K562 (cell line): ENCODE measurements at regions not wholly inside any gene's neighbourhood (a gene's known extent, or its start where the extent isn't known, plus 50 kb on each side); places are given as distances from the start of the nearest gene placed in this dataset.

Experiments
- ATAC-seq: fragments of 200-7000 bp; cut with Tn5 transposase; 3 replicates; pipeline ENCODE4 v1.9.1; 2020; ENCODE audit warnings: moderate library complexity
- BruUV-seq: library from RNA; stranded (reverse); fragments of 400-500 nt; replicated peaks from 2 replicates; lab custom pipeline; 2021; lab: Mats Ljungman, UMichigan
- CTCF ChIA-PET: fragments of 300-600 bp; formaldehyde crosslinking; extraction: SDS; loops from one replicate; lab custom pipeline; 2021; ENCODE audit warnings: low intra/inter-chr PET ratio; lab: Yijun Ruan, JAX
- POLR2A ChIA-PET: fragments of 300-600, 350-650 bp; sonication (Branson Sonifier 250); formaldehyde crosslinking; extraction: SDS; loops from one replicate; lab custom pipeline; 2021; ENCODE audit warnings: antibody characterized with exemption, inconsistent platforms; lab: Yijun Ruan, JAX
- DNase-seq, 4 experiments: peaks; one replicate each; pipeline versions ENCODE4 v3.0.0 to v3.0.0-alpha.2; 2011 to 2018; ENCODE audit warnings: low spot score in 3 of 4, mixed read lengths in 3 of 4; ENCODE audit errors: extremely low read depth in 1 of 4
- FAIRE-seq: peaks from 2 replicates; lab custom pipeline; 2011; peaks lifted over from hg19 to GRCh38; lab: Jason Lieb, UNC
- H2AFZ ChIP-seq: 2 replicates; pipeline ENCODE4 v1.6.0; 2011; ENCODE audit warnings: low read depth, low read length, control low read depth, inconsistent platforms
- H3K27ac ChIP-seq: fragments of 200-600 bp; 3 replicates; pipeline ENCODE4 v1.8.0; 2011; ENCODE audit warnings: low read depth, mild to moderate bottlenecking, control low read depth, inconsistent platforms, low read length, moderate library complexity, mixed read lengths; ENCODE audit errors: extremely low read depth
- H3K27me3 ChIP-seq, 2 experiments: fragments of 300-600 bp in 1 of 2; 2 replicates in 1 of 2; 3 replicates in 1 of 2; pipeline versions ENCODE4 v1.6.0 to v1.8.0; 2011; ENCODE audit warnings: inconsistent platforms in 2 of 2, low read length in 2 of 2, mild to moderate bottlenecking in 1 of 2, mixed read lengths in 1 of 2, moderate library complexity in 1 of 2; ENCODE audit not compliant: control insufficient read depth in 2 of 2, insufficient read depth in 2 of 2
- H3K36me3 ChIP-seq: fragments of 300-600 bp; 3 replicates; pipeline ENCODE4 v1.8.0; 2011; ENCODE audit warnings: mild to moderate bottlenecking, low read length, inconsistent platforms; ENCODE audit not compliant: control insufficient read depth, insufficient read depth
- H3K4me1 ChIP-seq, 2 experiments: fragments of 200-600 bp in 1 of 2; replicated peaks in 1 of 2; 2 replicates in 1 of 2; 3 replicates in 1 of 2; pipeline versions ENCODE4 v1.5.1 to v1.8.0; 2011; ENCODE audit warnings: inconsistent platforms in 2 of 2, low read length in 2 of 2, mild to moderate bottlenecking in 1 of 2, mixed read lengths in 1 of 2, moderate library complexity in 1 of 2; ENCODE audit not compliant: control insufficient read depth in 2 of 2, insufficient read depth in 2 of 2
- H3K4me2 ChIP-seq: 2 replicates; pipeline ENCODE4 v1.6.1; 2011; ENCODE audit warnings: low read length, control low read depth, inconsistent platforms, mixed read lengths; ENCODE audit not compliant: insufficient read depth
- H3K4me3 ChIP-seq: fragments of 200-600 bp; sonication (generic), shearing (Covaris generic); 2 replicates; pipeline ENCODE4 v1.5.1; 2016; ENCODE audit warnings: control low read depth, inconsistent platforms
- H3K79me2 ChIP-seq: fragments of 200-600 bp; 3 replicates; pipeline ENCODE4 v1.8.0; 2011; ENCODE audit warnings: low read length, inconsistent platforms; ENCODE audit not compliant: control insufficient read depth, insufficient read depth
- H3K9ac ChIP-seq, 2 experiments: 2 replicates each; pipeline versions ENCODE4 v1.6.0 to v1.6.1; 2011; ENCODE audit warnings: low read depth in 2 of 2, low read length in 2 of 2, control low read depth in 1 of 2, inconsistent platforms in 1 of 2, mild to moderate bottlenecking in 1 of 2, mixed read lengths in 1 of 2; ENCODE audit not compliant: insufficient read depth in 1 of 2
- H3K9me1 ChIP-seq: one replicate; pipeline ENCODE4 v1.6.0; 2011; ENCODE audit warnings: inconsistent platforms, mild to moderate bottlenecking, low read length, moderate library complexity; ENCODE audit not compliant: control insufficient read depth, insufficient read depth
- H3K9me3 ChIP-seq: replicated peaks from 2 replicates; pipeline ENCODE4 v1.5.1; 2011; ENCODE audit warnings: low read depth, low read length, inconsistent platforms; ENCODE audit not compliant: control insufficient read depth, insufficient read depth
- H4K20me1 ChIP-seq: replicated peaks from 2 replicates; pipeline ENCODE4 v1.6.1; 2011; ENCODE audit warnings: low read length, inconsistent platforms, mixed read lengths; ENCODE audit not compliant: control insufficient read depth, insufficient read depth
- BHLHE40 ChIP-seq: IDR thresholded peaks from 2 replicates; pipeline ENCODE4 v1.6.1; 2011; ENCODE audit warnings: low read length, improper control_type of control experiment
- BMI1 ChIP-seq: fragments of 150-350 bp; IDR thresholded peaks from 2 replicates; pipeline ENCODE4 v1.6.1; 2014; ENCODE audit warnings: low read length
- ELK3 ChIP-seq: fragments of 450-650 bp; formaldehyde crosslinking; IDR thresholded peaks from 2 replicates; pipeline ENCODE4 v1.4.0; 2020; ENCODE audit warnings: mild to moderate bottlenecking
- ZBTB5 ChIP-seq: fragments of 450-650 bp; IDR thresholded peaks from 2 replicates; pipeline ENCODE4 v1.6.1; 2017; ENCODE audit warnings: antibody characterized with exemption
- ZBTB8A ChIP-seq: fragments of 450-650 bp; IDR thresholded peaks from 2 replicates; pipeline ENCODE4 v1.6.1; 2018; ENCODE audit warnings: mild to moderate bottlenecking, moderate library complexity; ENCODE audit not compliant: partially characterized antibody
- ZNF124 ChIP-seq: sonication (generic); formaldehyde crosslinking; IDR thresholded peaks from 2 replicates; pipeline ENCODE4 v1.8.1; 2022; ENCODE audit warnings: missing genetic modification reagents
- ZNF280B ChIP-seq: fragments of 250-450 bp; sonication (Bioruptor Pico); IDR thresholded peaks from 2 replicates; pipeline ENCODE4 v1.5.1; 2021; ENCODE audit warnings: mild to moderate bottlenecking
- WGBS: fragments of 100-300 bp; shearing (Covaris generic); methylation state at CpG from one replicate; pipeline ENCODE4 v1.1.6; 2016; ENCODE audit warnings: low coverage, mixed read lengths; ENCODE audit not compliant: insufficient coverage; ENCODE audit errors: missing lambda C conversion rate; 5-methylcytosine and 5-hydroxymethylcytosine counted together
- in situ Hi-C: fragments of 300-500 bp; cut with MboI; formaldehyde crosslinking; loops from 4 replicates; pipeline ENCODE4 v1.15.0; 2018; ENCODE audit warnings: inconsistent platforms, mixed read lengths
- intact Hi-C: fragments of 100-400 bp; cut with micrococcal nuclease; formaldehyde crosslinking; loops from 2 replicates; pipeline ENCODE4 v1.14.2; 2022

- 0% methylated on average over 13 of the region's 14 CpGs for WGBS
These were observed 147.3 kb downstream of the DLL1 start for GRCh38 chr6:170143401-170144150.

More at GRCh38 chr6:170143401-170144150, 147.3 kb downstream of the DLL1 start:
- POLR2A ChIA-PET: no interaction called here
- no peaks in the 10 kb centered on the region; the same call in 1 of the 2 replicates for H4K20me1 ChIP-seq
- no peak for FAIRE-seq
- BruUV-seq: no TSS peak
- no peak overlapping the region for H3K27ac ChIP-seq
- peaks cover 0 to 7% of the 10 kb centered on the region in 2 experiments; a peak in 2 of 5 replicates for H3K4me1 ChIP-seq
- H3K4me2 ChIP-seq: no peak overlapping the region
- no peak for DNase-seq
- H3K4me3 ChIP-seq: no peak overlapping the region
- H3K9ac ChIP-seq: no peak overlapping the region
- no peak for TF ChIP-seq BHLHE40
- no peak for TF ChIP-seq BMI1
- TF ChIP-seq ELK3 (CRISPR knock-in tag): no peak
- no peak for TF ChIP-seq ZBTB5
- TF ChIP-seq ZNF280B (CRISPR knock-in tag): no peak
- no peak for TF ChIP-seq ZBTB8A
- no peak for TF ChIP-seq ZNF124
- H3K36me3 ChIP-seq: no peaks in the 10 kb centered on the region
- H3K9me3 ChIP-seq: 0 out of 2 replicates have a peak, but pooled peaks cover 3% of the 10 kb centered on the region
- H2AFZ ChIP-seq: no peak overlapping the region
- no peaks in the 10 kb centered on the region for H3K79me2 ChIP-seq
- intact Hi-C loops: no loop called here
- in situ Hi-C loops: no loop called here
- peaks cover 3 to 46% of the 10 kb centered on the region in 2 experiments; a peak in 3 of 5 replicates for H3K27me3 ChIP-seq
- CTCF ChIA-PET: no interaction called here
- no peak for ATAC-seq
- H3K9me1 ChIP-seq: no peaks in the 10 kb centered on the region
